HCT116 (cell line): ENCODE measurements at regions not wholly inside any gene's neighbourhood (a gene's known extent, or its start where the extent isn't known, plus 50 kb on each side); places are given as distances from the start of the nearest gene placed in this dataset.

ENCODE experiments used
- ATAC-seq: fragments of 200-7000 bp; cut with Tn5 transposase; 2 replicates; pipeline ENCODE4 v1.9.1; 2020; ENCODE audit warnings: mild to moderate bottlenecking, moderate library complexity
- BruUV-seq: library from RNA; stranded (reverse); fragments of 400-500 nt; replicated peaks from 2 replicates; lab custom pipeline; 2021; lab: Mats Ljungman, UMichigan
- CTCF ChIA-PET: fragments of 300-600 bp; sonication (Branson Sonifier 250); formaldehyde crosslinking; loops from one replicate; lab custom pipeline; 2021; ENCODE audit warnings: antibody characterized with exemption; lab: Charles Lee
- POLR2A ChIA-PET: fragments of 300-600, 350-600 bp; sonication (Branson Sonifier 250); formaldehyde crosslinking; loops from one replicate; lab custom pipeline; 2021; ENCODE audit warnings: antibody characterized with exemption; lab: Charles Lee
- RAD21 ChIA-PET, 2 experiments: fragments of 300-600 bp; sonication (Branson Sonifier 250); formaldehyde crosslinking; loops; one replicate each; lab custom pipeline; 2023; ENCODE audit warnings: low total read pairs in 2 of 2; ENCODE audit not compliant: uncharacterized antibody in 2 of 2, unreplicated experiment in 2 of 2, low non-redundant PET in 1 of 2; lab: Charles Lee
- DNase-seq: peaks from one replicate; pipeline ENCODE4 v3.0.0-alpha.2; 2010; ENCODE audit warnings: low read depth, low spot score
- H2AFZ ChIP-seq: fragments of 200-600 bp; shearing (Covaris generic), sonication (generic); 2 replicates; pipeline ENCODE4 v1.6.1; 2017; ENCODE audit warnings: low read depth, mixed run types, mixed read lengths, antibody characterized with exemption, low read length; ENCODE audit not compliant: poor library complexity, severe bottlenecking
- H3K27ac ChIP-seq: 2 replicates; pipeline ENCODE4 v1.5.1; 2012; ENCODE audit warnings: low read depth, low read length
- H3K27me3 ChIP-seq: fragments of 200-600 bp; sonication (generic); 2 replicates; pipeline ENCODE4 v1.6.1; 2016; ENCODE audit warnings: mixed run types, low read length, mixed read lengths; ENCODE audit not compliant: insufficient read depth
- H3K36me3 ChIP-seq, 2 experiments: fragments of 200-500 bp in 1 of 2; fragments of 200-600 bp in 1 of 2; sonication (Bioruptor generic) in 1 of 2; sonication (generic) in 1 of 2; 2 replicates each; pipeline versions ENCODE4 v1.5.1 to v1.6.1; 2014 to 2016; ENCODE audit warnings: low read length in 2 of 2, inconsistent platforms in 1 of 2, mixed read lengths in 1 of 2, mixed run types in 1 of 2; ENCODE audit not compliant: insufficient read depth in 2 of 2, control insufficient read depth in 1 of 2
- H3K4me1 ChIP-seq, 2 experiments: fragments of 200-600 bp in 1 of 2; sonication (generic) in 1 of 2; 2 replicates each; pipeline versions ENCODE4 v1.5.1 to v1.6.1; 2012 to 2017; ENCODE audit warnings: low read length in 2 of 2, inconsistent platforms in 1 of 2, mild to moderate bottlenecking in 1 of 2, mixed read lengths in 1 of 2, mixed run types in 1 of 2, moderate library complexity in 1 of 2; ENCODE audit not compliant: insufficient read depth in 2 of 2, control insufficient read depth in 1 of 2
- H3K4me2 ChIP-seq: fragments of 200-600 bp; sonication (generic); 2 replicates; pipeline ENCODE4 v1.6.1; 2017; ENCODE audit warnings: mixed run types, low read length, mixed read lengths
- H3K4me3 ChIP-seq, 2 experiments: fragments of 200-600 bp in 1 of 2; sonication (generic) in 1 of 2; replicated peaks in 1 of 2; 2 replicates each; pipeline ENCODE4 v1.5.1; 2011 to 2016; ENCODE audit warnings: low read length in 2 of 2, control low read depth in 1 of 2, low read depth in 1 of 2, mild to moderate bottlenecking in 1 of 2, mixed read lengths in 1 of 2, mixed run types in 1 of 2
- H3K79me2 ChIP-seq: fragments of 200-600 bp; sonication (generic); 2 replicates; pipeline ENCODE4 v1.6.1; 2017; ENCODE audit warnings: mild to moderate bottlenecking, mixed run types, low read length, moderate library complexity, mixed read lengths; ENCODE audit not compliant: insufficient read depth
- H3K9ac ChIP-seq: fragments of 200-600 bp; sonication (generic); 2 replicates; pipeline ENCODE4 v1.6.1; 2016; ENCODE audit warnings: low read length, mixed read lengths
- H3K9me2 ChIP-seq: fragments of 200-600 bp; sonication (generic), shearing (Covaris generic); 2 replicates; pipeline ENCODE4 v1.6.1; 2017; ENCODE audit warnings: mixed run types, mild to moderate bottlenecking, moderate library complexity; ENCODE audit not compliant: insufficient read depth
- H3K9me3 ChIP-seq, 2 experiments: fragments of 200-500 bp in 1 of 2; fragments of 200-600 bp in 1 of 2; sonication (Bioruptor generic) in 1 of 2; sonication (generic) in 1 of 2; 2 replicates each; pipeline ENCODE4 v1.6.1; 2014 to 2017; ENCODE audit warnings: low read length in 2 of 2, mixed read lengths in 2 of 2, inconsistent platforms in 1 of 2, low read depth in 1 of 2, mild to moderate bottlenecking in 1 of 2, mixed run types in 1 of 2, moderate library complexity in 1 of 2; ENCODE audit not compliant: control insufficient read depth in 1 of 2, insufficient read depth in 1 of 2
- H4K20me1 ChIP-seq: fragments of 200-600 bp; sonication (generic), shearing (Covaris generic); 2 replicates; pipeline ENCODE4 v1.6.1; 2017; ENCODE audit warnings: mixed run types, mild to moderate bottlenecking, moderate library complexity; ENCODE audit not compliant: insufficient read depth
- CBX3 ChIP-seq: IDR thresholded peaks from 2 replicates; pipeline ENCODE4 v1.6.1; 2012; ENCODE audit warnings: low read depth
- CEBPB ChIP-seq: IDR thresholded peaks from 2 replicates; pipeline ENCODE4 v1.6.1; 2012; ENCODE audit warnings: low read depth
- CTCF ChIP-seq, 3 experiments: fragments of 200-600 bp in 1 of 3; sonication (generic) in 1 of 3; IDR thresholded peaks in 2 of 3; conservative IDR thresholded peaks in 1 of 3; 2 replicates each; pipeline ENCODE4 v1.5.1; 2012 to 2017; ENCODE audit warnings: low read depth in 2 of 3, low read length in 2 of 3, antibody characterized with exemption in 1 of 3, borderline replicate concordance in 1 of 3, control low read depth in 1 of 3, mild to moderate bottlenecking in 1 of 3, mixed read lengths in 1 of 3, mixed run types in 1 of 3, moderate library complexity in 1 of 3; ENCODE audit not compliant: insufficient read depth in 1 of 3
- ELF1 ChIP-seq: IDR thresholded peaks from 2 replicates; pipeline ENCODE4 v1.6.1; 2012; ENCODE audit warnings: low read depth, borderline replicate concordance
- EZH2phosphoT487 ChIP-seq: fragments of 200-600 bp; IDR thresholded peaks from 2 replicates; pipeline ENCODE4 v1.6.1; 2018; ENCODE audit warnings: antibody characterized with exemption, borderline replicate concordance
- JUND ChIP-seq: IDR thresholded peaks from 2 replicates; pipeline ENCODE4 v1.6.1; 2012
- MAX ChIP-seq: IDR thresholded peaks from 2 replicates; pipeline ENCODE4 v1.6.1; 2012
- POLR2A ChIP-seq: IDR thresholded peaks from 2 replicates; pipeline ENCODE4 v1.7.0; 2011; ENCODE audit warnings: borderline replicate concordance; ENCODE audit not compliant: insufficient read depth, insufficient read length; ENCODE audit errors: extremely low read depth
- SIN3A ChIP-seq: IDR thresholded peaks from 2 replicates; pipeline ENCODE4 v1.6.1; 2012; ENCODE audit warnings: low read depth
- SRF ChIP-seq: IDR thresholded peaks from 2 replicates; pipeline ENCODE4 v1.6.1; 2012; ENCODE audit warnings: low read depth
- TCF7L2 ChIP-seq: IDR thresholded peaks from 2 replicates; pipeline ENCODE4 v1.7.0; 2011; ENCODE audit warnings: borderline replicate concordance, inconsistent platforms; ENCODE audit not compliant: insufficient read depth, insufficient read length; ENCODE audit errors: extremely low read depth
- ZBTB33 ChIP-seq: IDR thresholded peaks from 2 replicates; pipeline ENCODE4 v1.6.1; 2011; ENCODE audit warnings: mild to moderate bottlenecking, low read length, moderate library complexity; ENCODE audit not compliant: insufficient replicate concordance; ENCODE audit errors: extremely low read depth
- ZNF274 ChIP-seq: fragments of 200-500 bp; sonication (Bioruptor generic); IDR thresholded peaks from 2 replicates; pipeline ENCODE4 v1.6.1; 2014; ENCODE audit warnings: mild to moderate bottlenecking, low read depth, low read length, inconsistent platforms
- intact Hi-C: fragments of 100-400 bp; cut with micrococcal nuclease; formaldehyde crosslinking; loops from 2 replicates; pipeline ENCODE4 v1.10.0; 2022

- Histone ChIP-seq H3K36me3 (no peaks in the 10 kb centered on the region), H3K79me2 (no peaks in the 10 kb centered on the region), H3K4me1 (no peaks in the 10 kb centered on the region), H3K27me3 (no peaks in the 10 kb centered on the region), H3K9me2 (no peaks in the 10 kb centered on the region), H3K4me3 (no peak overlapping the region), H4K20me1 (no peaks in the 10 kb centered on the region), H3K9me3 (peaks cover 15 to 21% of the 10 kb centered on the region in 2 experiments; a peak in 3 of 4 replicates), H3K4me2 (no peak overlapping the region), H2AFZ (no peak overlapping the region), H3K9ac (no peak overlapping the region), H3K27ac (no peak overlapping the region)
- ATAC-seq (no peak), DNase-seq (no peak)
- RAD21 ChIA-PET, result no interaction called here
- TF ChIP-seq CTCF (IDR thresholded peaks at IDR 0.05 in 2 of 3, conservative IDR thresholded peaks at IDR 0.05 in 1 of 3; ENCODE audit: borderline replicate concordance in 1 of 3, insufficient read depth in 1 of 3, low read depth in 2 of 3, low read length in 2 of 3) (no peak), CBX3 (no peak), ELF1 (no peak), SIN3A (no peak), TCF7L2 (no peak), JUND (no peak), ZBTB33 (no peak), POLR2A (no peak), SRF (no peak), ZNF274 (no peak), CEBPB (no peak), EZH2phosphoT487 (no peak), MAX (no peak)
- POLR2A ChIA-PET, result no interaction called here
- CTCF ChIA-PET, result no interaction called here
- BruUV-seq, result no TSS peak
- intact Hi-C loops, result no loop called here
These were observed 337.2 kb upstream of the ROBO2 start for GRCh38 chr3:76702676-76703075.
